H1 (cell line): ENCODE measurements at regions not wholly inside any gene's neighbourhood (a gene's known extent, or its start where the extent isn't known, plus 50 kb on each side); places are given as distances from the start of the nearest gene placed in this dataset.

Experiments used
- CTCF ChIA-PET: fragments of 300-600 bp; sonication (Branson Sonifier 250); formaldehyde crosslinking; loops from one replicate; lab custom pipeline; 2021; ENCODE audit not compliant: partially characterized antibody; lab: Charles Lee
- POLR2A ChIA-PET: fragments of 300-600 bp; sonication (Branson Sonifier 250); formaldehyde crosslinking; loops from one replicate; lab custom pipeline; 2021; ENCODE audit warnings: inconsistent platforms; ENCODE audit not compliant: partially characterized antibody; lab: Charles Lee
- DNase-seq, 2 experiments: peaks; one replicate each; pipeline versions ENCODE4 v3.0.0 to v3.0.0-alpha.2; 2010 to 2022; ENCODE audit warnings: low spot score in 2 of 2, low read depth in 1 of 2, mixed read lengths in 1 of 2
- FAIRE-seq: peaks from 2 replicates; lab custom pipeline; 2011; peaks lifted over from hg19 to GRCh38; lab: Jason Lieb, UNC
- H2AFZ ChIP-seq: 2 replicates; pipeline ENCODE4 v1.8.1; 2012; ENCODE audit warnings: low read length, inconsistent platforms
- H2AK5ac ChIP-seq: 2 replicates; pipeline ENCODE4 v1.6.1; 2013; ENCODE audit warnings: low read depth, low read length
- H2BK120ac ChIP-seq: replicated peaks from 2 replicates; pipeline ENCODE3; 2013; ENCODE audit warnings: low read depth, low read length, inconsistent platforms
- H2BK12ac ChIP-seq: 2 replicates; pipeline ENCODE4 v1.6.1; 2013; ENCODE audit warnings: low read depth, low read length
- H2BK15ac ChIP-seq: 2 replicates; pipeline ENCODE4 v1.6.1; 2013; ENCODE audit warnings: low read length
- H2BK20ac ChIP-seq: 2 replicates; pipeline ENCODE4 v1.6.1; 2013; ENCODE audit warnings: low read length
- H2BK5ac ChIP-seq: 2 replicates; pipeline ENCODE4 v1.6.1; 2013; ENCODE audit warnings: low read depth, low read length
- H3K14ac ChIP-seq: 2 replicates; pipeline ENCODE4 v1.6.1; 2013; ENCODE audit warnings: inconsistent platforms; ENCODE audit not compliant: insufficient read length
- H3K18ac ChIP-seq: 2 replicates; pipeline ENCODE4 v1.6.1; 2013; ENCODE audit warnings: low read length; ENCODE audit errors: extremely low read depth
- H3K23ac ChIP-seq: 2 replicates; pipeline ENCODE4 v1.6.1; 2013; ENCODE audit warnings: inconsistent platforms; ENCODE audit not compliant: insufficient read length
- H3K23me2 ChIP-seq: 2 replicates; pipeline ENCODE4 v1.6.1; 2013; ENCODE audit warnings: low read depth, low read length
- H3K27ac ChIP-seq: 2 replicates; pipeline ENCODE4 v1.6.1; 2011; ENCODE audit warnings: low read depth, low read length, inconsistent platforms
- H3K27me3 ChIP-seq, 4 experiments: replicated peaks in 1 of 4; 1 replicate in 1 of 4; 2 replicates in 3 of 4; pipeline versions ENCODE4 v1.6.1 to v1.8.1; 2011 to 2013; ENCODE audit warnings: low read length in 3 of 4, mild to moderate bottlenecking in 3 of 4, inconsistent platforms in 2 of 4, mixed read lengths in 2 of 4, moderate library complexity in 1 of 4; ENCODE audit not compliant: control insufficient read depth in 3 of 4, insufficient read depth in 3 of 4; ENCODE audit errors: extremely low read depth in 1 of 4
- H3K36me3 ChIP-seq, 4 experiments: 2 replicates each; pipeline versions ENCODE4 v1.6.1 to v1.8.1; 2011 to 2013; ENCODE audit warnings: mild to moderate bottlenecking in 4 of 4, low read length in 3 of 4, moderate library complexity in 2 of 4, control low read depth in 1 of 4, inconsistent platforms in 1 of 4; ENCODE audit not compliant: insufficient read depth in 4 of 4, control insufficient read depth in 2 of 4
- H3K4ac ChIP-seq: replicated peaks from 2 replicates; pipeline ENCODE3; 2013; ENCODE audit warnings: low read length, low read depth, mixed read lengths, inconsistent platforms; ENCODE audit not compliant: insufficient read length
- H3K4me1 ChIP-seq, 4 experiments: replicated peaks in 1 of 4; 1 replicate in 1 of 4; 2 replicates in 3 of 4; pipeline versions ENCODE4 v1.6.1 to v1.8.1; 2011 to 2013; ENCODE audit warnings: low read length in 3 of 4, inconsistent platforms in 2 of 4, mixed read lengths in 1 of 4; ENCODE audit not compliant: insufficient read depth in 4 of 4, control insufficient read depth in 3 of 4
- H3K4me2 ChIP-seq, 2 experiments: 2 replicates each; pipeline versions ENCODE4 v1.6.1 to v1.8.1; 2011 to 2013; ENCODE audit warnings: low read depth in 2 of 2, low read length in 2 of 2, control low read depth in 1 of 2, inconsistent platforms in 1 of 2, mild to moderate bottlenecking in 1 of 2; ENCODE audit not compliant: insufficient read depth in 1 of 2
- H3K4me3 ChIP-seq, 4 experiments: fragments of 200-600, 300-600 bp in 1 of 4; sonication (generic), shearing (Covaris generic), sonication (Bioruptor Twin) in 1 of 4; 2 replicates each; pipeline versions ENCODE4 v1.5.1 to v1.8.1; 2011 to 2016; ENCODE audit warnings: low read length in 4 of 4, low read depth in 3 of 4, control low read depth in 2 of 4, inconsistent platforms in 2 of 4, mild to moderate bottlenecking in 2 of 4, mixed read lengths in 1 of 4, moderate library complexity in 1 of 4; ENCODE audit not compliant: insufficient read depth in 2 of 4; ENCODE audit errors: extremely low read depth in 1 of 4
- H3K56ac ChIP-seq: replicated peaks from 2 replicates; pipeline ENCODE3; 2013; ENCODE audit warnings: low read depth, mild to moderate bottlenecking, mixed read lengths, low read length, inconsistent platforms; ENCODE audit not compliant: insufficient read length
- H3K79me1 ChIP-seq: 2 replicates; pipeline ENCODE4 v1.6.1; 2013; ENCODE audit warnings: low read depth, low read length, control low read depth
- H3K79me2 ChIP-seq, 2 experiments: 2 replicates each; pipeline versions ENCODE4 v1.6.1 to v1.8.1; 2012 to 2013; ENCODE audit warnings: low read length in 2 of 2, mild to moderate bottlenecking in 2 of 2, inconsistent platforms in 1 of 2; ENCODE audit not compliant: insufficient read depth in 2 of 2, control insufficient read depth in 1 of 2
- H3K9ac ChIP-seq, 4 experiments: replicated peaks in 1 of 4; 1 replicate in 1 of 4; 2 replicates in 3 of 4; pipeline versions ENCODE4 v1.6.1 to v1.8.1; 2011 to 2013; ENCODE audit warnings: low read depth in 3 of 4, low read length in 3 of 4, control low read depth in 2 of 4, mild to moderate bottlenecking in 2 of 4, moderate library complexity in 2 of 4, inconsistent platforms in 1 of 4; ENCODE audit errors: extremely low read depth in 1 of 4
- H3K9me3 ChIP-seq, 2 experiments: 2 replicates each; pipeline versions ENCODE4 v1.6.1 to v1.8.1; 2012 to 2013; ENCODE audit warnings: mild to moderate bottlenecking in 2 of 2, moderate library complexity in 2 of 2, control low read depth in 1 of 2, inconsistent platforms in 1 of 2, low read depth in 1 of 2, low read length in 1 of 2, mixed read lengths in 1 of 2; ENCODE audit not compliant: insufficient read depth in 2 of 2
- H4K20me1 ChIP-seq, 2 experiments: replicated peaks in 1 of 2; 2 replicates each; pipeline versions ENCODE3 to v1.8.1; 2011 to 2013; ENCODE audit warnings: inconsistent platforms in 2 of 2, low read length in 2 of 2, mild to moderate bottlenecking in 1 of 2; ENCODE audit not compliant: insufficient read depth in 2 of 2, control insufficient read depth in 1 of 2
- H4K5ac ChIP-seq: 2 replicates; pipeline ENCODE4 v1.6.1; 2013; ENCODE audit warnings: low read length, low read depth, mixed read lengths, inconsistent platforms; ENCODE audit not compliant: insufficient read length
- H4K8ac ChIP-seq: 2 replicates; pipeline ENCODE4 v1.8.0; 2013; ENCODE audit warnings: mild to moderate bottlenecking, moderate library complexity, low read length, inconsistent platforms; ENCODE audit not compliant: insufficient read depth; ENCODE audit errors: extremely low read depth
- H4K91ac ChIP-seq: replicated peaks from 2 replicates; pipeline ENCODE3; 2013; ENCODE audit warnings: low read length, mixed read lengths, inconsistent platforms; ENCODE audit not compliant: insufficient read length
- BACH1 ChIP-seq: IDR thresholded peaks from 2 replicates; pipeline ENCODE4 v1.6.1; 2012; ENCODE audit warnings: low read length, improper control_type of control experiment
- BRCA1 ChIP-seq: IDR thresholded peaks from 2 replicates; pipeline ENCODE4 v1.6.1; 2012; ENCODE audit warnings: low read depth, low read length, improper control_type of control experiment
- CBX8 ChIP-seq: fragments of 300-800, 300-1000 bp; sonication (generic); IDR thresholded peaks from 2 replicates; pipeline ENCODE4 v1.7.1; 2016; ENCODE audit warnings: low read depth, low read length, borderline replicate concordance
- KDM4A ChIP-seq: IDR thresholded peaks from one replicate; pipeline ENCODE4 v1.7.1; 2012; ENCODE audit warnings: low read depth, mild to moderate bottlenecking, moderate library complexity, low read length, inconsistent platforms; ENCODE audit not compliant: severe bottlenecking
- POLR2AphosphoS5 ChIP-seq: IDR thresholded peaks from 2 replicates; pipeline ENCODE4 v1.6.1; 2011; ENCODE audit warnings: low read depth, low read length
- SIN3A ChIP-seq, 2 experiments: IDR thresholded peaks in 1 of 2; conservative IDR thresholded peaks in 1 of 2; 2 replicates each; pipeline ENCODE4 v1.6.1; 2011 to 2012; ENCODE audit warnings: low read length in 2 of 2, improper control_type of control experiment in 1 of 2, low read depth in 1 of 2, mild to moderate bottlenecking in 1 of 2
- SIRT6 ChIP-seq: IDR thresholded peaks from one replicate; pipeline ENCODE4 v1.7.1; 2012; ENCODE audit warnings: low read length, inconsistent platforms
- TBP ChIP-seq: IDR thresholded peaks from 2 replicates; pipeline ENCODE4 v1.6.1; 2011; ENCODE audit warnings: low read depth, low read length, improper control_type of control experiment
- whole genome bisulfite sequencing, 2 experiments: shearing (Covaris generic) in 1 of 2; methylation state at CpG; one replicate each; pipeline versions ENCODE4 v1.1.6 to v1.1.7; 2013 to 2015; ENCODE audit warnings: low lambda C conversion rate in 2 of 2, mixed read lengths in 2 of 2, inconsistent platforms in 1 of 2, low coverage in 1 of 2, missing lambda C conversion rate in 1 of 2; ENCODE audit not compliant: insufficient replicate concordance in 2 of 2, insufficient coverage in 1 of 2, insufficient read length in 1 of 2; ENCODE audit errors: extremely low coverage in 1 of 2, missing lambda C conversion rate in 1 of 2; 5-methylcytosine and 5-hydroxymethylcytosine counted together

DNA sequence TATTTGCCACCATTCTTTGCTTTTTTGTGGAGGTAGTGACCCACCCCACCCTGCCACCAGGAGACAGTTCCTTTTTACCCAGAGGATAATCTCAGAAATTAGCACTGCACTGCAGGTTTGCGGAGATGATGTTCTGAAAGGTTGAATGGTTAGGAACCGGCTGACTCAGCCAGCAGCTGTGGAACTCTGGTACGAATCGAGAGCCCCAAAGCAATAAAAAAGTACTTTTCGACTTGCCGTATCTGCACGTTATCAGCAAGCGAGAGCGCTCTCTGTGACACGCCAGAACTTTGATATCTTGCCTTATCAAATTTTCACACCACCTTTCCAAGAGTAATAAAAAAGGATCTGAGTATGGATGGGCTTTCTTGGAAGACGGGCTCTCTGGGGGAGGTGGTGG is 96.3 kb upstream of the EEF2KMT start:
- H3K4me3 ChIP-seq, result no peak overlapping the region
- peaks cover 0 to 5% (median 2%) of the 10 kb centered on the region in 4 experiments; a peak in 5 of 7 replicates for H3K4me1 ChIP-seq
- no peak overlapping the region for H3K14ac ChIP-seq
- CTCF ChIA-PET, result interaction anchor here (0.7 to 1.4 kb wide), 2 partner anchors 22 to 1587 kb away, joined by 3 read pairs; no protein-coding TSS in a partner anchor
- no peak overlapping the region for H2BK120ac ChIP-seq
- no peak overlapping the region for H4K8ac ChIP-seq
- H2BK5ac ChIP-seq, result no peak overlapping the region
- no peak overlapping the region for H4K91ac ChIP-seq
- H3K4me2 ChIP-seq, result no peak overlapping the region
- no peak overlapping the region for H2AFZ ChIP-seq
- no peaks in the 10 kb centered on the region for H3K23me2 ChIP-seq
- H3K79me2 ChIP-seq, result no peaks in the 10 kb centered on the region
- H3K23ac ChIP-seq, result no peak overlapping the region
- H2BK12ac ChIP-seq, result no peak overlapping the region
- no peak overlapping the region for H3K18ac ChIP-seq
- TF ChIP-seq SIRT6, result no peak
- no peak for TF ChIP-seq CBX8
- TF ChIP-seq BACH1, result no peak
- no peak for TF ChIP-seq KDM4A
- no peak for TF ChIP-seq TBP
- no peak for TF ChIP-seq SIN3A (conservative IDR thresholded peaks at IDR 0.05 in 1 of 2, IDR thresholded peaks at IDR 0.05 in 1 of 2; ENCODE audit: low read depth in 1 of 2, low read length in 2 of 2)
- no peak for TF ChIP-seq POLR2AphosphoS5
- TF ChIP-seq BRCA1, result no peak
- TF ChIP-seq, all 59 proteins: peak for 0
- H2BK15ac ChIP-seq, result no peak overlapping the region
- no peak overlapping the region for H3K4ac ChIP-seq
- FAIRE-seq (no peak), DNase-seq (no peak)
- no peak overlapping the region for H3K27ac ChIP-seq
- no peaks in the 10 kb centered on the region for H3K27me3 ChIP-seq
- 0 out of 4 replicates have a peak, but pooled peaks cover 0 to 3% of the 10 kb centered on the region in 2 experiments for H3K9me3 ChIP-seq
- no peaks in the 10 kb centered on the region for H4K20me1 ChIP-seq
- no peak overlapping the region for H2AK5ac ChIP-seq
- no peaks in the 10 kb centered on the region for H3K79me1 ChIP-seq
- no peak overlapping the region for H3K56ac ChIP-seq
- POLR2A ChIA-PET, result no interaction called here
- no peak overlapping the region for H3K9ac ChIP-seq
- no peak overlapping the region for H2BK20ac ChIP-seq
- WGBS, 2 experiments, result 95% methylated on average over 11 of the region's 11 CpGs; no CpG with 5 or more reads in 1 of the 2 experiments
- H3K36me3 ChIP-seq, result no peaks in the 10 kb centered on the region
- H4K5ac ChIP-seq, result no peak overlapping the region
